A549 (cell line): ENCODE measurements at regions not wholly inside any gene's neighbourhood (a gene's known extent, or its start where the extent isn't known, plus 50 kb on each side); places are given as distances from the start of the nearest gene placed in this dataset.

Experiments
- BHLHE40 ChIP-seq: IDR thresholded peaks from 2 replicates; pipeline ENCODE4 v1.6.1; 2012; ENCODE audit warnings: low read depth, low read length, inconsistent platforms
- CHD2 ChIP-seq: fragments of 150-350 bp; IDR thresholded peaks from 2 replicates; pipeline ENCODE4 v1.6.1; 2014; ENCODE audit warnings: low read length; ENCODE audit not compliant: partially characterized antibody
- FOSL2 ChIP-seq, 2 experiments: fragments of 450-650 bp in 1 of 2; fragments of >200 bp in 1 of 2; sonication (Bioruptor Twin) in 1 of 2; formaldehyde crosslinking; IDR thresholded peaks; 2 replicates each; pipeline versions ENCODE4 v1.5.0 to v1.6.1; 2016 to 2020; ENCODE audit warnings: mild to moderate bottlenecking in 1 of 2, moderate library complexity in 1 of 2
- JUN ChIP-seq, 2 experiments: fragments of >200 bp; sonication (Bioruptor Twin); formaldehyde crosslinking; IDR thresholded peaks; 2 replicates in 1 of 2; 3 replicates in 1 of 2; pipeline ENCODE4 v1.6.1; 2016 to 2017
- KDM1A ChIP-seq: fragments of 200-600 bp; sonication (generic); IDR thresholded peaks from 2 replicates; pipeline ENCODE4 v1.6.1; 2016; ENCODE audit warnings: low read depth, mild to moderate bottlenecking
- NR3C1 ChIP-seq: fragments of >200 bp; sonication (Bioruptor Twin); formaldehyde crosslinking; IDR thresholded peaks from 3 replicates; pipeline ENCODE4 v1.6.1; 2017
- PHF8 ChIP-seq: fragments of 200-600 bp; sonication (generic); IDR thresholded peaks from 2 replicates; pipeline ENCODE4 v1.6.1; 2016; ENCODE audit warnings: low read depth, mild to moderate bottlenecking, antibody characterized with exemption, moderate library complexity, borderline replicate concordance
- POLR2A ChIP-seq: IDR thresholded peaks from 2 replicates; pipeline ENCODE4 v1.6.1; 2012; ENCODE audit warnings: mild to moderate bottlenecking, low read length
- POLR2AphosphoS2 ChIP-seq: conservative IDR thresholded peaks from 2 replicates; pipeline ENCODE4 v1.6.1; 2012; ENCODE audit warnings: low read length, improper control_type of control experiment, inconsistent platforms
- RCOR1 ChIP-seq: fragments of 150-350 bp; IDR thresholded peaks from 2 replicates; pipeline ENCODE4 v1.6.1; 2014; ENCODE audit warnings: antibody characterized with exemption, low read length, low read depth
- SMC3 ChIP-seq: fragments of >200 bp; sonication (Bioruptor Twin); formaldehyde crosslinking; IDR thresholded peaks from 3 replicates; pipeline ENCODE4 v1.6.1; 2018; ENCODE audit warnings: inconsistent platforms
- TF ChIP-seq, protein P1 (sequence below): fragments of >200 bp; sonication (Bioruptor Twin); formaldehyde crosslinking; IDR thresholded peaks from 3 replicates; pipeline ENCODE4 v1.5.1; 2016
- TF ChIP-seq, protein P2 (sequence below): IDR thresholded peaks from 2 replicates; pipeline ENCODE4 v1.6.1; 2012

DNA sequence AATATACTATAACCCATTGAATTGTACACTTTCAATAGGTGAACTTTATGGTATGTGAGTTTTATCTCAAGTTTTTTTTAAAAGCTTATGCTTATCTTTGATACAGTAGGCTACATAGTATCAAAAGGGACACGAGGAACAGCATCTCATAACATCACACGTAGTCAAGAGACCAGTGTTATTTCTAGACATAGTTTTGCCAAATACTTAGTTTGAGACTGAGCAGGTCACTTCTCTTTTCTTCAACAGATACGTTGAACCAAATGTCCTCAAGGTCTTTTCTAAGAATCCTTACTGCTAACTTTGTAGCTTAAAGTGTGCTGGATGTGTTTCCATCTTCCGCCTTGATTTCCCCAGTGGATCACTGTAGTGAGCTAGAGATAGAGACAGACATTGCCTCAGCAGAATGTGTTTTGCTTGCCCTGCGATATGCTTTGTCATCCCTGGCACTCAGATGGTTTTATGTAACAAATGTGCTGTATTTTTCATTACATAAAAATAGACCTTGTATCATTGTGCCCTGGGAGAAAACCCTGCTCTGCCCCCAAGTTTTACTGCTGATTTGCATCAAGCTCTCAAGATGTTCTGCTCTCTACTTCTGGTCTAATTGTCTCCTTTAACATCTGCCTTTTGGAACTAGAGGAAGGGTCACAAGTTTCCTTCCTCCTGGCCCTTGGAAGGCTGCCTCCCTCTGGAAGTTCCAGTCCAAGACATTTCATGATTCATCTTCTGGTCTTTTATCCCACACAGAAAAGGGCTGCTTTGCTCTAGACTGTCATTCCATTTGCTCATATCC, 426.4 kb upstream of the RGMA start:
- TF ChIP-seq FOSL2 (IDR thresholded peaks at IDR 0.05) (no peak), FOSL2 (CRISPR knock-in tag; IDR thresholded peaks at IDR 0.05) (no peak), CHD2 (no peak), KDM1A (no peak), RCOR1 (no peak), NR3C1 (no peak), JUN (IDR thresholded peaks at IDR 0.05) (no peak), PHF8 (no peak), BHLHE40 (no peak), SMC3 (no peak), POLR2AphosphoS2 (no peak), POLR2A (no peak)
- TF ChIP-seq, protein P1, sequence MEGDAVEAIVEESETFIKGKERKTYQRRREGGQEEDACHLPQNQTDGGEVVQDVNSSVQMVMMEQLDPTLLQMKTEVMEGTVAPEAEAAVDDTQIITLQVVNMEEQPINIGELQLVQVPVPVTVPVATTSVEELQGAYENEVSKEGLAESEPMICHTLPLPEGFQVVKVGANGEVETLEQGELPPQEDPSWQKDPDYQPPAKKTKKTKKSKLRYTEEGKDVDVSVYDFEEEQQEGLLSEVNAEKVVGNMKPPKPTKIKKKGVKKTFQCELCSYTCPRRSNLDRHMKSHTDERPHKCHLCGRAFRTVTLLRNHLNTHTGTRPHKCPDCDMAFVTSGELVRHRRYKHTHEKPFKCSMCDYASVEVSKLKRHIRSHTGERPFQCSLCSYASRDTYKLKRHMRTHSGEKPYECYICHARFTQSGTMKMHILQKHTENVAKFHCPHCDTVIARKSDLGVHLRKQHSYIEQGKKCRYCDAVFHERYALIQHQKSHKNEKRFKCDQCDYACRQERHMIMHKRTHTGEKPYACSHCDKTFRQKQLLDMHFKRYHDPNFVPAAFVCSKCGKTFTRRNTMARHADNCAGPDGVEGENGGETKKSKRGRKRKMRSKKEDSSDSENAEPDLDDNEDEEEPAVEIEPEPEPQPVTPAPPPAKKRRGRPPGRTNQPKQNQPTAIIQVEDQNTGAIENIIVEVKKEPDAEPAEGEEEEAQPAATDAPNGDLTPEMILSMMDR: no peak
- TF ChIP-seq, protein P2, sequence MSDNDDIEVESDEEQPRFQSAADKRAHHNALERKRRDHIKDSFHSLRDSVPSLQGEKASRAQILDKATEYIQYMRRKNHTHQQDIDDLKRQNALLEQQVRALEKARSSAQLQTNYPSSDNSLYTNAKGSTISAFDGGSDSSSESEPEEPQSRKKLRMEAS: no peak
